LoVo (cell line): ENCODE measurements at regions not wholly inside any gene's neighbourhood (a gene's known extent, or its start where the extent isn't known, plus 50 kb on each side); places are given as distances from the start of the nearest gene placed in this dataset.

Source experiments
- DNase-seq: peaks from one replicate; pipeline ENCODE4 v3.0.0-alpha.2; 2016; ENCODE audit warnings: low spot score

- peak; percentile 3 for DNase-seq
These were observed 144.3 kb downstream of the VAPA start for GRCh38 chr18:10057894-10058791.

- DNase-seq: no peak
These were observed 146.0 kb downstream of the VAPA start for GRCh38 chr18:10059610-10060468.

- DNase-seq: no peak
These were observed 146.6 kb downstream of the VAPA start for GRCh38 chr18:10060469-10060782.

GRCh38 chr18:10060841-10061240, 147.0 kb downstream of the VAPA start:
- no peak for DNase-seq

GRCh38 chr18:10061566-10062140, 147.8 kb downstream of the VAPA start:
- no peak for DNase-seq

GRCh38 chr18:10062302-10063300, 148.8 kb downstream of the VAPA start:
- no peak for DNase-seq

GRCh38 chr18:10063489-10063888, 149.7 kb downstream of the VAPA start:
- DNase-seq: no peak

- no peak for DNase-seq
These were observed 150.5 kb downstream of the VAPA start for GRCh38 chr18:10064267-10064666.

- no peak for DNase-seq
These were observed 151.5 kb downstream of the VAPA start for GRCh38 chr18:10065296-10065695.

GRCh38 chr18:10067670-10068659, 154.1 kb downstream of the VAPA start:
- no peak for DNase-seq

- DNase-seq: no peak
These were observed 155.2 kb downstream of the VAPA start for GRCh38 chr18:10068766-10069567.

- DNase-seq: no peak
These were observed 156.8 kb downstream of the VAPA start for GRCh38 chr18:10070561-10071000.

GRCh38 chr18:10072671-10073175, 158.9 kb downstream of the VAPA start:
- peak; percentile 10 for DNase-seq

- DNase-seq: no peak
These were observed 160.3 kb downstream of the VAPA start for GRCh38 chr18:10074110-10074509.

- DNase-seq: no peak
These were observed 160.9 kb downstream of the VAPA start for GRCh38 chr18:10074728-10075127.

GRCh38 chr18:10076502-10077030, 162.8 kb downstream of the VAPA start:
- DNase-seq: no peak

GRCh38 chr18:10077986-10078385, 164.2 kb downstream of the VAPA start:
- DNase-seq: no peak

- no peak for DNase-seq
These were observed 166.6 kb downstream of the VAPA start for GRCh38 chr18:10080372-10080771.

- DNase-seq: no peak
These were observed 167.7 kb downstream of the VAPA start for GRCh38 chr18:10081492-10081891.
